NCI-H1436 (cell line): ENCODE measurements at regions not wholly inside any gene's neighbourhood (a gene's known extent, or its start where the extent isn't known, plus 50 kb on each side); places are given as distances from the start of the nearest gene placed in this dataset.

Experiments used
- DNase-seq: peaks from one replicate; lab custom pipeline; 2025; lab: John Stamatoyannopoulos, UW

DNA sequence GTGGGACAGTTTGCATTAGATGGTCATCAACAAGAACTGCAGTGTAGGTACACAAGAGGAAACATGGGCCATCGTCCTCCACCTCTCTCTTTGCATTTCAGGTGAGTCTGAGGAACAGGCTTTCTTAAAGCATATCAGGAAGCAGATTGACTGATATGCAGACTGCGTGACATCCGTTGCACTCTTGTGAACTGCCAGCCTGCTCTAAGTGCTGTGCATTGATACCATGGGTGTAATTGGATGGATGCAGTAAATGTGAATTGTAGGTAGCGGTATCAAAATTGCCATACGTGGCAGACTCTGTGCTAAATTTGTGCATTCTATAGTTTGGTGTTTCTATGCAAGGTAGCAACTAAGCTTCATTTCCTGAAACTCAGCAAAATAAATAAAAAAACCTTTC is 1008.3 kb downstream of the EFNB2 start:
- DNase-seq: no peak

- no peak for DNase-seq
These were observed 1015.7 kb downstream of the EFNB2 start for GRCh38 chr13:105519771-105520170.

- no peak for DNase-seq
These were observed 1017.4 kb downstream of the EFNB2 start for GRCh38 chr13:105518086-105518485.

DNA sequence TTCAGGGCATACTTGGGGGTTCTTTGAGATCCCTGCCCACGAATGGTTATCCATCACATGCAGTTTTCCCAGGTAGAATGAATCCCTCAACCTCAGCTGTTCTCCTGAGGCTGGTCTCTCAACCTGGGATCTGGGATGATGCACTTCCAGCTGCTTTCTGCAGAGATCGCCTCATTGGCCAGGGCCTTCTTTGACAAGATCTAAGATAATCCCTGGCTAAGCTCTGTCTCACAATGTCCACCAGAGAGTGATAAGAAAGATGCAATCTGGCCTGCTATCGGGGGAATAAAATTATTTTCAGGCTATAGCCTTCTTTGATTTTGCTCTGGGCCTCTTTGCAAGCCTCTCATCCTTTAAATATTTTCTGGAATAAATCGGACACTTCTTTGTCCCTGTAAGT is 1021.1 kb downstream of the EFNB2 start:
- no peak for DNase-seq

- no peak for DNase-seq
These were observed 1022.0 kb downstream of the EFNB2 start for GRCh38 chr13:105513448-105513847.

DNA sequence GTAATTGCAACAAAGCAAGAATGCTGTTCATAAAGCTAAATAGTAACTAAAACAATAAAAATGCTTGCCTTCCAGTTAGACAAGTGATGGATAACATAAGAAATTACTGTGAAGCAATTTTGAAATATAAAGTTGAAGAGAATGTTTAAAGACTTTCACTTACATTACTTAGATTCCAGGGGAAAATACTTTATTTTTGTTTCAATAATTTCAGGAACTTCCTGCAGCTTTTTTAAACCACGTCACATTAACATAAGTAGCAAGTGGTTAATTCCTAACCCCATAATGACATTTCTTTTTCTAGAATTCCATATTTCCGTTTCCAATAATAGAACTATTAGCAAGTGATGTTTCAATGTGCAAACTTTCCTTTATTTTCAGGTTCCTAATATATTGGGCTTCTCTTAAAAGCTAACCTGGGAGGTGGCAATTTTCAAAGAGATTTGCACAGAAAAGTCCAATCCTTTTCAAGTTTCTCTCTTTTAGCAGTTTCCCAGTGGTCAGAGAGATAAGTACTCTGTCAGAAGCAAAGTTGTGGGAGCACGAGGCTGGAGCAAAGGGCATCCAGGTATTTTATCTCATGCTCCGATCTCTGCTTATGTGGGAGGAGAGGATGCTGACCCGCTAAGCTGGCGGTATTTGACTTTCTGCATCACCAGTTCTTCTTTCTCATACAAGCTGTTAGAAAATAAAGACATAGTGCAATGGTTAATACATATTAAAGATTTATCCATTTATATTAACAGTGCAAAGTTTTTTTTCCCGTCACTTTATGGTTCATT is 1025.3 kb downstream of the EFNB2 start:
- no peak for DNase-seq

DNA sequence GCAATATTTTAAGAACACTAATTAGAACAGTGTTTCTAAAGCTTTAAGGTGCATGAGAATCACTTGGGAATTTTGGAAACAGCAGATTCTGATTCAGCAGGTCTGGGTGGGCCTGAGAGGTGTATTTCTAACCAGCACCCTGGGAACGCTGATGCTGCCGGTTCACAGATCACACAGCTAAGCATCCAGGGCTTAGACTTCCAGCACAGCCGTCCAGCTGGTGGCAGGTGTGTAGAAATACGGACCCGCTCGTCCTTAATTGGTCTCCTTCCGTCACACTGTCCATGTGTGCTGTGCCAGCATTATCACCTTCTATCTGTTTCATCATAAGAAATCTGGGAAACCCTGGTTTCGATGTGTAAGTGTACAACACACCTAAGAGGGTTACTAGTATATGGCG is 1029.0 kb downstream of the EFNB2 start:
- DNase-seq: no peak

DNA sequence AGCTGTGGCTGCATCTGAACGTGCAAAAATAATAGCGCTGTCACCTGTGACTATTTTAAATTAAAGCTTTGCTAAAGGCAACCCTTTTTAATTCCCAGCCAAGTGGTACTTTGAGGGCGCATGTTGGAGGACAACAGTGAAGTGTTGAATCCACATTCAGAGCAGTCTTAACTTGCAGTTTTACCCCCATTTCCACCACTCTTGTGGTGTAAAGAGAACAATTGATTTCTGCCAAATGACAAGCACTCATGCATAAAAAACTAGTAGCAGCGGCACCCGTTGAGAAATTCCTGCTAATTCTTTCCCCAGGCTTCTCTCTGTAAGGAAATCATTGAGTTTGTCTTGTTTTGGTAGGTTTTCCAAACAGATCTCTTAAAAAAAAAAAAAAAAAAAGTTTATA is 1033.3 kb downstream of the EFNB2 start:
- DNase-seq: no peak

GRCh38 chr13:105497597-105497996 is 1037.9 kb downstream of the EFNB2 start:
- DNase-seq: no peak

- DNase-seq: no peak
These were observed 1043.2 kb downstream of the EFNB2 start for GRCh38 chr13:105492216-105492615.

DNA sequence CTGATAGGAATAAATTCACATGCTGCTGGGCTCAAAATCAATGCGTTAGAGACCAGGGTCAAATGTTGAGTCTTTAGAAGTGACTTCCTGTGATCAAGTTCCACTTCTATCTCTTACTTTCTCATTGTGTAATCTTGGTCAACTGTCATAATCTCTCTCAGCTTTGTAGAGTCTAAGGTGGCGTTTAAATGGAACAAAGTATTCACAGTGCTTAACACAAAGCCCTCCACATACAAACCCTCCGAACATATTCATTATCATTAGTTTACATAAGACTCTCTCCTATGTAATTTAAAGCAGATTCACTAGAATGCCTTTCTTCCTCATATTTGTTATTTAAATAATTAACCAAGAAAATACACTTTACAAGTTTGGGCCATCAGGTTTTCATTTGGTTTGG is 1044.1 kb downstream of the EFNB2 start:
- DNase-seq: no peak

- DNase-seq: no peak
These were observed 1050.4 kb downstream of the EFNB2 start for GRCh38 chr13:105485081-105485480.

DNA sequence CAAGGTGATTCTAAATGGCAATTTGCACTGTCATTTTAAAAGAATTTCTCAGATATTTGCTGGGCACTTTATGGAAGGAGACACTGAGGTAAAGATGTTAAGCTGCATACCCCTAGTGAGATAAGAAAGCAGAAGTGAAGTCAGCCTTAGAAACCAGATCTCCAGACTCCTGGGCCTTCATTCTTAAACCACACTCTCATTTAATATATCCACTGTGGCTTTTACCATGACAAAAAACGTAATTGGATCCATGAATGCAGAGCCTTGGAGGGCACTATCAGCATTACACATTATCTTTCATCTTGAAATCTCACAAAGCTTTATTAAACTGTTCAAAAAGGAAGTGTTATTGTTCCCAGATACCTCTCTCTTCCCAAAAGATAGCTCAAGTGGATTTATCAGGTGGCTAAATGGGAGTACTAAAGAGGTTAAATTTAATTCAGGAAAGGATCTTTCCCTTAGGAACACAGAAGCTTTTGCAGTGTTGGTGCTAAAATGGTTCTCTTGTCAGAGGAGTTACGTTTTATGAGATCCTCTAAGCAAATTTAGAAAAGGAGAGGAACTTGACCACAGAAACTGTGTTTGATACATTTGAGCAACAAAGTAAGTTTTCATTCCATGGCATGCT is 1060.4 kb downstream of the EFNB2 start:
- DNase-seq: no peak

DNA sequence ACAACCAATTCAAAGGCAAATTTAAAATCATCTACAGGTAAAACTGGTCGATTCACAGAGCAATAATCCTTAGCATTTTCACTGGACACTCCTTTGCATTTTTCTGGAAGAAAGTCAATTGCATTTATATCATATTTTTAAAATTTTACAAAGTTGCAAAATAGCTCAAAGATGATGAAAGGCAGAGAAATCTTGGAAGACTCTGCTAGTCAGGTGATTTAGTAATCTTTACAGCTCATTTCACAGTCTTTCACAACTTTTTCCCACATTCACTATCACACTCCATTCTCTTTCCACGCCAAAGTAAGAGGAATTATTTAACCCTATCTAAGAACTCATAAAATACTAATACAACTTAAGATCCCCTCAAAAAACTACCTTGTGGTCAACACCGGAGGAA is 1063.8 kb downstream of the EFNB2 start:
- no peak for DNase-seq

- DNase-seq: no peak
These were observed 1069.1 kb downstream of the EFNB2 start for GRCh38 chr13:105466376-105466775.

GRCh38 chr13:105465745-105466144 is 1069.7 kb downstream of the EFNB2 start, which contains the start of gene DAOA:
Gene DAOA, plus strand, starts transcription at chr13:105466045.
- DNase-seq: no peak

GRCh38 chr13:105465251-105465650 is 1070.2 kb downstream of the EFNB2 start:
- no peak for DNase-seq

DNA sequence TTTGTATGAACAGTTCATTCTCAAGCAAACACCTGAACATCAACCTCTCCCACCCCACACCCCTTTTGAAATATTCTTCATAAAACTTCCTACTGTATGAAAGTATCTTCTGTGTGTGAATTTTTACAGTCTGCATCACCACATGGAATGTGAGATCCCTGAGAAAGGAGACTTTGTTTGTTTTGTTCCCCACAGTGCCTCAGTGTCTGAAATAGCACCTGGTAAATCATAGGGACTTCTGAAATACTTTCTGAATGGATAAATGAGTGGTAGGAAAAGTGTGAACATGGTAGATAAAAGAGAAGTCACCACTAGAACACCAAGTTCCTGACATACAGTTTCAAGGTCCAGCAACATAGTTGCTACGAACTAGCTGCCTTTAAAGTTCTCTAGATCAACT is 1071.2 kb downstream of the EFNB2 start:
- DNase-seq: no peak

GRCh38 chr13:105463011-105463501 is 1072.4 kb downstream of the EFNB2 start:
- no peak for DNase-seq

DNA sequence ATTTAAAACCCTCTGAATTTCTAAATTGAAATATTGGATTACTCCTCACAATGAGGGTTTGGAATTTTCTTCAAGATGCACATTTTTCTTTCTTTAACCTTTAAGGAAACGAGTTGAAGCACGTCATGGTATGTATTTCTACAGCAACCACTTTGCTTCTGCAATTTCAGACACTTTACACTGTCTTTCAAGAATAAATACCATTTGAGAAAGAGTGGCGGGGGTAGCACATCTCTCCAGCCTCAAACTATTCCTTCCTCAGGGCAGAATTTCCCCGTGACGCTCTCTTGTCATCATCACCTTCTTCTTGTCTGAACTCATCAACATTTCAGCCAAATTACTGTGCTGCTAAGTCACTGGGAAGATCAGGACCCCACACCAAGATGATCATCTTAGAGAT is 1073.4 kb downstream of the EFNB2 start:
- no peak for DNase-seq

- no peak for DNase-seq
These were observed 1082.6 kb downstream of the EFNB2 start for GRCh38 chr13:105452895-105453294.

GRCh38 chr13:105450784-105451183 is 1084.7 kb downstream of the EFNB2 start:
- no peak for DNase-seq

GRCh38 chr13:105448811-105449210 is 1086.7 kb downstream of the EFNB2 start:
- no peak for DNase-seq

GRCh38 chr13:105446197-105446596 is 1089.3 kb downstream of the EFNB2 start:
- DNase-seq: no peak
